PC-9 (cell line): ENCODE measurements at regions not wholly inside any gene's neighbourhood (a gene's known extent, or its start where the extent isn't known, plus 50 kb on each side); places are given as distances from the start of the nearest gene placed in this dataset.

Source experiments
- BruUV-seq: library from RNA; stranded (reverse); fragments of 400-500 nt; replicated peaks from 2 replicates; lab custom pipeline; 2021; lab: Mats Ljungman, UMichigan
- CTCF ChIA-PET: fragments of 300-600 bp; sonication (Branson Sonifier 250); formaldehyde crosslinking; loops from one replicate; lab custom pipeline; 2022; ENCODE audit warnings: antibody characterized with exemption; lab: Charles Lee
- POLR2A ChIA-PET: fragments of 300-600 bp; sonication (Branson Sonifier 250); formaldehyde crosslinking; loops from one replicate; lab custom pipeline; 2022; ENCODE audit warnings: antibody characterized with exemption; ENCODE audit not compliant: unreplicated experiment; lab: Charles Lee
- DNase-seq, 2 experiments: peaks; one replicate each; pipeline versions ENCODE4 v3.0.0 to v3.0.0-alpha.2; 2015 to 2022; ENCODE audit warnings: mixed read lengths in 1 of 2
- H2AFZ ChIP-seq: fragments of 200-600 bp; sonication (generic); 2 replicates; pipeline ENCODE4 v1.8.1; 2017; ENCODE audit warnings: antibody characterized with exemption
- H3F3A ChIP-seq: fragments of 200-600 bp; sonication (generic); 2 replicates; pipeline ENCODE4 v1.8.1; 2017; ENCODE audit warnings: antibody characterized with exemption, mild to moderate bottlenecking, low read depth; ENCODE audit not compliant: insufficient read depth
- H3K27ac ChIP-seq: fragments of 200-600 bp; sonication (generic); 2 replicates; pipeline ENCODE4 v1.6.1; 2016; ENCODE audit warnings: mixed run types
- H3K27me3 ChIP-seq: fragments of 200-600 bp; sonication (generic); 2 replicates; pipeline ENCODE4 v1.6.1; 2016; ENCODE audit warnings: low read depth, mixed run types; ENCODE audit not compliant: insufficient read depth
- H3K36me3 ChIP-seq: fragments of 200-600 bp; sonication (generic); 2 replicates; pipeline ENCODE4 v1.6.1; 2016; ENCODE audit warnings: low read depth, mixed run types
- H3K4me1 ChIP-seq: fragments of 200-600 bp; sonication (generic); replicated peaks from 2 replicates; pipeline ENCODE4 v1.6.1; 2016; ENCODE audit warnings: mixed run types; ENCODE audit not compliant: insufficient read depth
- H3K4me2 ChIP-seq: fragments of 200-600 bp; sonication (generic); 2 replicates; pipeline ENCODE4 v1.6.1; 2017; ENCODE audit warnings: mixed run types
- H3K4me3 ChIP-seq: fragments of 200-600 bp; sonication (generic); 2 replicates; pipeline ENCODE4 v1.6.1; 2016; ENCODE audit warnings: mixed run types
- H3K79me2 ChIP-seq: fragments of 200-600 bp; sonication (generic); 2 replicates; pipeline ENCODE4 v1.6.1; 2017; ENCODE audit warnings: low read depth, mixed run types
- H3K9me2 ChIP-seq: fragments of 200-600 bp; sonication (generic); 2 replicates; pipeline ENCODE4 v1.8.1; 2017; ENCODE audit warnings: mild to moderate bottlenecking; ENCODE audit not compliant: insufficient read depth
- H3K9me3 ChIP-seq: fragments of 200-600 bp; sonication (generic); 2 replicates; pipeline ENCODE4 v1.8.1; 2016; ENCODE audit warnings: low read depth; ENCODE audit not compliant: insufficient read depth
- H4K20me1 ChIP-seq: fragments of 200-600 bp; sonication (generic); 2 replicates; pipeline ENCODE4 v1.8.1; 2017; ENCODE audit not compliant: insufficient read depth
- EZH2 ChIP-seq: fragments of 200-600 bp; sonication (generic); IDR thresholded peaks from 2 replicates; pipeline ENCODE4 v1.8.0; 2017; ENCODE audit warnings: antibody characterized with exemption, low read depth
- intact Hi-C: fragments of 100-400 bp; cut with micrococcal nuclease; formaldehyde crosslinking; loops from one replicate; pipeline ENCODE4 v1.10.0; 2022; ENCODE audit not compliant: unreplicated experiment
- TF ChIP-seq, protein P1 (sequence below): fragments of 200-600 bp; sonication (generic); conservative IDR thresholded peaks from 2 replicates; pipeline ENCODE4 v1.6.1; 2017; ENCODE audit warnings: mixed run types, antibody characterized with exemption, mild to moderate bottlenecking, moderate library complexity

DNA sequence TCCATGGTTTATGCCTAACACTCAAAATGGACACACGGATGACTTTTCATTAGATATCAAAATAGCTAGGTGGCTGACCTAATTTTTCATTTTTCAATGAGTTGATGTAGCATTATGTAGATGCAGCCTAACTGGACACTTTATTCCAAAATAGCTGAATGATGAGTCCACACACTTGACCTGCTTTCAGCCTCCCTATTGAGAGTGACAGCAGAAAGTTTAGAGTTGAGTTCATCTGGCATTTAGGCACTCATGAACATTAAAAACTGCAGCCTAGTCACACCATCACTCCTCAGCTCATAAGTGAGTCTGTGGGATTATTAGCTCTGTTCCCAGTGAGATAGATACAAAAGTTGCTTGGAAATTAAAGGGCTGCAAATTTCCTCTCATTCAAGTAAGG lies 307.3 kb upstream of the PRKD1 start:
- BruUV-seq = no TSS peak
- Histone ChIP-seq H3K4me1 (no peaks in the 10 kb centered on the region), H3K4me3 (no peak overlapping the region), H3F3A (no peaks in the 10 kb centered on the region), H3K9me3 (no peaks in the 10 kb centered on the region), H3K36me3 (no peaks in the 10 kb centered on the region), H4K20me1 (no peaks in the 10 kb centered on the region), H3K27ac (no peak overlapping the region), H3K4me2 (no peak overlapping the region), H3K27me3 (no peaks in the 10 kb centered on the region), H2AFZ (no peak overlapping the region), H3K9me2 (no peaks in the 10 kb centered on the region), H3K79me2 (no peaks in the 10 kb centered on the region)
- TF ChIP-seq, protein P1, sequence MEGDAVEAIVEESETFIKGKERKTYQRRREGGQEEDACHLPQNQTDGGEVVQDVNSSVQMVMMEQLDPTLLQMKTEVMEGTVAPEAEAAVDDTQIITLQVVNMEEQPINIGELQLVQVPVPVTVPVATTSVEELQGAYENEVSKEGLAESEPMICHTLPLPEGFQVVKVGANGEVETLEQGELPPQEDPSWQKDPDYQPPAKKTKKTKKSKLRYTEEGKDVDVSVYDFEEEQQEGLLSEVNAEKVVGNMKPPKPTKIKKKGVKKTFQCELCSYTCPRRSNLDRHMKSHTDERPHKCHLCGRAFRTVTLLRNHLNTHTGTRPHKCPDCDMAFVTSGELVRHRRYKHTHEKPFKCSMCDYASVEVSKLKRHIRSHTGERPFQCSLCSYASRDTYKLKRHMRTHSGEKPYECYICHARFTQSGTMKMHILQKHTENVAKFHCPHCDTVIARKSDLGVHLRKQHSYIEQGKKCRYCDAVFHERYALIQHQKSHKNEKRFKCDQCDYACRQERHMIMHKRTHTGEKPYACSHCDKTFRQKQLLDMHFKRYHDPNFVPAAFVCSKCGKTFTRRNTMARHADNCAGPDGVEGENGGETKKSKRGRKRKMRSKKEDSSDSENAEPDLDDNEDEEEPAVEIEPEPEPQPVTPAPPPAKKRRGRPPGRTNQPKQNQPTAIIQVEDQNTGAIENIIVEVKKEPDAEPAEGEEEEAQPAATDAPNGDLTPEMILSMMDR = no peak
- no peak for TF ChIP-seq EZH2
- no peak for DNase-seq
- ChIA-PET CTCF (no interaction called here), POLR2A (no interaction called here)
- intact Hi-C loops = no loop called here

DNA sequence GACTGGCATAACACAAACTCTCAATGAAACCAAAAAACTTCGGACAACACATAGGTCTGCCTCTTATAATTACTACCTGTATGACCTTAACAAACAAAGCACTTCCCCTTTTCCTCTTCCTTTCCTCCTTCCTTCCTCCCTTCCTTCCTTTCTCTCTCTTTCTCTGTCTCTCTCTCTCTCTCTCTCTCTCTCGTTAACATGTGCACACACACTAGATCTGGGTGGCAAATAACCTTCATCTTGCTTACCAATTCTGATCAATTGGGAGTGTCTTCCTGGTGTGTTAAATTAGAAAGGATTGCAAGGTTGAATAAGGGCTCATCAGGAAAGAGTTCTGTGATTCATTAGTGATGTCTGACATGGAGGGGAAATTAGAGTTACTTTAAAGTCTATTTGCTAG lies 307.8 kb upstream of the PRKD1 start:
- H3K4me2 ChIP-seq = no peak overlapping the region
- DNase-seq = no peak
- ChIA-PET CTCF (no interaction called here), POLR2A (no interaction called here)
- TF ChIP-seq, protein P1 = no peak
- TF ChIP-seq EZH2 = no peak
- H3K79me2 ChIP-seq = no peaks in the 10 kb centered on the region
- H3K9me2 ChIP-seq = no peaks in the 10 kb centered on the region
- H4K20me1 ChIP-seq = no peaks in the 10 kb centered on the region
- BruUV-seq = no TSS peak
- H3K27ac ChIP-seq = no peak overlapping the region
- no peaks in the 10 kb centered on the region for H3K36me3 ChIP-seq
- no peaks in the 10 kb centered on the region for H3K9me3 ChIP-seq
- intact Hi-C loops = no loop called here
- no peaks in the 10 kb centered on the region for H3F3A ChIP-seq
- H3K4me3 ChIP-seq = no peak overlapping the region
- no peaks in the 10 kb centered on the region for H3K4me1 ChIP-seq
- H3K27me3 ChIP-seq = no peaks in the 10 kb centered on the region
- no peak overlapping the region for H2AFZ ChIP-seq

DNA sequence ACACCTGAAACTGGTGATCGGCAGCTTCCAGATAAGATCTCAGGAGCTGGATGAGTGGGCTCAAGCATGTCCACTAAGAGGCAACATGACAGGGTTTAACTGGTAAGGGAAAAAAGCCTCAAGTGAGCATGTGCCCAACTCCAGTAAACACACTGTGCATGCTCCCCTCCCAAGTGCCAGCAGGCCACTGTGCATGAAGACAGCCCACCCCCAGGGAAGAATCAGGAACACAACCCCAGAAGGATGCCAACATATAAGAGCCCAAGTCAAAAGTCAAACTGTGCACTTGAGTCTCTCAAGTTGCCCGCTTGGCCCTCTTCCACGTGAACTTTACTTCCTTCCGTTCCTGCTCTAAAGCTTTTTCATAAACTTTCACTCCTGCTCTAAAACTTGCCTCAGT lies 311.3 kb upstream of the PRKD1 start:
- ChIA-PET POLR2A (no interaction called here), CTCF (no interaction called here)
- Histone ChIP-seq H3F3A (no peaks in the 10 kb centered on the region), H3K4me3 (no peak overlapping the region), H3K4me1 (no peaks in the 10 kb centered on the region), H4K20me1 (no peaks in the 10 kb centered on the region), H2AFZ (no peak overlapping the region), H3K27ac (no peak overlapping the region), H3K27me3 (no peaks in the 10 kb centered on the region), H3K36me3 (no peaks in the 10 kb centered on the region), H3K79me2 (no peaks in the 10 kb centered on the region), H3K9me3 (no peaks in the 10 kb centered on the region), H3K9me2 (no peaks in the 10 kb centered on the region), H3K4me2 (no peak overlapping the region)
- no peak for DNase-seq
- no TSS peak for BruUV-seq
- intact Hi-C loops = no loop called here
- TF ChIP-seq, protein P1 = no peak
- TF ChIP-seq EZH2 = no peak
